ENCODE measurements at regions not wholly inside any gene's neighbourhood (a gene's known extent, or its start where the extent isn't known, plus 50 kb on each side); places are given as distances from the start of the nearest gene placed in this dataset.
"Not testable (repeated sequence)": the region's sequence is repeated elsewhere in the genome, so short reads cannot be mapped to it uniquely, and the experiment has no call there.

DNA sequence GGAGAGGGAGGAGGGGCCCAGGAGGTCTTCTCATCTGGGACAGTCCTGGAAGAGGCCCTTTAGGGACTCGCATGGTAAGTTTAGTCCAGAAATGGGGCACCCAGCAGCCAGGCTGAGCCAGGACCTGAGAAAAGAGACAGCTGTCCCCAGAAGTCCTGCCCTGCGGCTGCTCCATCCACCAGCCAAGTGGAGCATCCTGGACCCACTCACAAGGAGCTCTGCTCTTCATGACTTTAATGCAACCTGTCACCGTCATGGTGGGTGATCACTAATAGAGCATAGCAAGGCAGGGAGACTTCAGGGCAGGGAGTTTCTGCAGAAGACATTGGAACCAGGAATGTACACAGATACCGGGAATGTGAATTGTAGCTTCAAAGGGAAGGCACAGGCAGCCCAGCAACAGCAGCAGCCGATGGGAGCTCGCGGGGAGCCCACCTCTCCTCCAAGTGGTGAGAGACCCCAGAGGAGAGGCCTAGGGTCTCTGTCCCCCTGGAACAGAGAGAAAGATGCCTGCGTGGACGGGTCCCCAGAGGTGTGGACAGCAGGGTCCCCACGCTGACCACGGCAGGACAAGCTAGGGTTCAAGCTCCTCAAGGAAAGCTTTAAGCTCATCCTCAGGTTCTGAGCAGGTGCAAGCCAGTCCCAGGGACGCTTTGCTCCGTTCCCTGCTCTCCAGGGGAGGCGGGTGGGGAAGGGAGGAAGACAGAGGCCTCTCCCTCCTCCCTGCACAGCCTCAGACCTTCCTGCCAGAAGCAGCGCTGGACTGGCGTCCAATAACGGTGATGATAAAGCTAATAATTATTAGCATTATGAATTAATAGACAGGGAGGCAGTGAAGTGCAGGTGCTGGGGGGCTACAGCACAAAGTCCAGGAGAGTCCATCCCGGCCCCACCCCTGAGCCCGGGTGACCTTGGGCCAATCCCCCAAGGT lies 335.3 kb downstream of the ADGRD1 start:
- not testable (repeated sequence) for DNase-seq (ENCODE audit: low read depth)

- not testable (repeated sequence) for DNase-seq (ENCODE audit: low read depth)
Observed at GRCh38 chr12:131289807-131290206, 336.1 kb downstream of the ADGRD1 start.

GRCh38 chr12:131290255-131290959 lies 336.7 kb downstream of the ADGRD1 start:
- DNase-seq (ENCODE audit: low read depth): no peak

GRCh38 chr12:131293071-131294015 lies 339.6 kb downstream of the ADGRD1 start:
- not testable (repeated sequence) for DNase-seq (ENCODE audit: low read depth)

DNA sequence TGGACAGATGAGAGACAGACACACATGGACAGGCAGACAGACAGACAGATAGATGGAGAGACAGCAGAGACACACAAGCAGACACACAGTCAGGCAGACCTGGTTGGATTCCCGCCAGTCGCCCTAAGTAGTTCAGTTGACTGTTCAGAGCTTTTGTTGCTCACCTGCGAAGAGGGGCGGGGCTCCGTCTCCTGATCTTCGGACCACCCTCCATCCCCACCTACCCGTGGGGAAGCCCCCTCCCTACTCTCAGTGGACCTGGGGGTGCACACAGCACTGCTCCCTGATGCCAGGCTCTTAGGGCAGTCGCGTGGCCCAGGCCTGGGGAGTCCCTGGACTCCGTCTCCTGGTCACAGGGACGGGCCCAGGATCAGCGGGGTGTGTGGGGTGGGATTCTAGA lies 341.0 kb downstream of the ADGRD1 start:
- DNase-seq (ENCODE audit: low read depth): not testable (repeated sequence)

- DNase-seq (ENCODE audit: low read depth): not testable (repeated sequence)
Observed at GRCh38 chr12:131295117-131295516, 341.4 kb downstream of the ADGRD1 start.

- DNase-seq (ENCODE audit: low read depth): not testable (repeated sequence)
Observed at GRCh38 chr12:131295559-131295958, 341.9 kb downstream of the ADGRD1 start.

DNA sequence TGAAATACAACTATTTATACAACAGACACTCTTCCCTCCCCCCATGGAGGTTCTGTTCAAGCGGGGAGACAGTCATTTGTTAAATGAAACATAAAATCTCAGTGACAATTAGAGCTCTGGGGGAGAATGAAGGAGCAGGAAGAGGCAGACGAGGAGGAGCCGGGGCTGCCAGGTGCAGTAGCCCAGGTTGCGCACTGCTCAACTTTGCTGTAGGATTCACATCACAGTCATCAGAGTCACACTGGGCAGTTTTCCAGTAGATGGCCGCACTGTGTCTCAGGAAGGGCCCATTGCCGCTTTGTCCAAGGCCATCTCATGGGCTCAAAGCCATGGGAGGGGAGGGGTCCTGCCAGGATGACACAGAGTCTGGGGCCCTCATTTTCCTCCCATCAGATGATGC lies 342.4 kb downstream of the ADGRD1 start:
- not testable (repeated sequence) for DNase-seq (ENCODE audit: low read depth)

- DNase-seq (ENCODE audit: low read depth): not testable (repeated sequence)
Observed at GRCh38 chr12:131296651-131297050, 342.9 kb downstream of the ADGRD1 start.

- DNase-seq (ENCODE audit: low read depth): not testable (repeated sequence)
Observed at GRCh38 chr12:131298526-131299369, 345.0 kb downstream of the ADGRD1 start.

DNA sequence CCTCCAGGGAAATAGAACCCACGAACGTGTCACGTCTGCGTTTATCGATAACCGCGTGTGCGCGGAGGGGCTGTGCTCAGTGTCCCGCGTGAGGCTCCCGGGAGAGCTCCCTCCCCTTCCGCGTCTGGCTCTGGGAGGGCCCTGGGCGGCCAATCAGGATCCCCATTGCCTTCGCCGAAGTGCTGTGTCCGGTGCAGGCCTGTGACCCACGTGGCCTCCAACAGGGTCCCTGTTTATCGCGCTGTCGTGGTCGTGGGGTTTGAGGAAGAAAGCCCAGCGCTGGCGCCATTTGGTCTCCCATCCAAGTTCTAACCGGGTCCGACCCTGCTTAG lies 345.6 kb downstream of the ADGRD1 start:
- not testable (repeated sequence) for DNase-seq (ENCODE audit: low read depth)

GRCh38 chr12:131303576-131303975 lies 349.9 kb downstream of the ADGRD1 start:
- not testable (repeated sequence) for DNase-seq (ENCODE audit: low read depth)

- DNase-seq (ENCODE audit: low read depth): not testable (repeated sequence)
Observed at GRCh38 chr12:131304642-131305041, 350.9 kb downstream of the ADGRD1 start.

GRCh38 chr12:131309700-131310099 lies 356.0 kb downstream of the ADGRD1 start:
- DNase-seq (ENCODE audit: low read depth): no peak

DNA sequence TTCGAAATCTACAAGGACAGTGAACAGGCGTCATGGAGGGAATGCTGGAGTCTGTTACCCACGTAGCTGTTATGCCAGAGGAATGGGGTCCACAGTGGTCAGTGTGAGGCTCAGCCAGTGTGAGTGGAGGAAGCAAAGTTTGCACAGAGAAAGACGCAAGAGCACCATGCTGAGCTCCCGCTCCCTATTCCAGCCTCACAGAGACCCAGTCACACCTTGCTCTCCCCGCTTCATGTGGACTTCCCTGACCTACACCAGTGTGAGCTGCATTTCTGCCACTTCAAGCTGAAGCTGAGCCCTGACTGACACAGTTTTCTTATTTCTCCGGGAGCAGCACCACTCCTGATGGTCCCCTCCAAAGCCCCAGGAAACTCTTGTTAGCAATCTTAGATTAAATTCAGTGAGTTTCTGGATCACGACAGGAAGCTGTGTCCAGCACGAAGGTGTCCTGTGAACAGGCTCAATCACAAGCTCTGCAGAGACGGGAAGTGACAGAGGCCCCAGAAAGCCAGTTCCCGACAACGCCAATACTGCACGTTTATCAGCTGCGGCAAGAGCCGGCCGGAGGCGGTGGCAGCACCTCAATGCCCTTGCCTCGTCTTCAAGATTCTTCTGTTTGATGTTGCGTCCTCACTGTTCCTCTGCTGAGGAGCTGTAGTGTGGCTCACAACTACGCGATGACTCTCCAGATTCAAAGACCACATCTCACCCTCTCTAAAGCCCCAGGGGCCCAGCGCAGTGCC lies 356.7 kb downstream of the ADGRD1 start:
- DNase-seq (ENCODE audit: low read depth): not testable (repeated sequence)

- not testable (repeated sequence) for DNase-seq (ENCODE audit: low read depth)
Observed at GRCh38 chr12:131311279-131311722, 357.6 kb downstream of the ADGRD1 start.

GRCh38 chr12:131311764-131312163 lies 358.1 kb downstream of the ADGRD1 start:
- no peak for DNase-seq (ENCODE audit: low read depth)

- DNase-seq (ENCODE audit: low read depth): not testable (repeated sequence)
Observed at GRCh38 chr12:131312382-131312781, 358.7 kb downstream of the ADGRD1 start.

GRCh38 chr12:131312793-131313545 lies 359.3 kb downstream of the ADGRD1 start:
- DNase-seq (ENCODE audit: low read depth): no peak

All from stimulated activated CD8-positive, alpha-beta memory T cell treated with anti-CD3 and anti-CD28 coated beads, Interleukin-12 subunit alpha, Interleukin-12 subunit beta, amount 100 ng/mL, for 4 hours (primary cell).